ENCODE measurements at regions not wholly inside any gene's neighbourhood (a gene's known extent, or its start where the extent isn't known, plus 50 kb on each side); places are given as distances from the start of the nearest gene placed in this dataset.

GRCh38 chrX:115487608-115488007, 73.4 kb upstream of the PLS3 start:
- no peak overlapping the region for H2AFZ ChIP-seq (ENCODE audit: low read length)
- no peaks in the 10 kb centered on the region for H3K9me3 ChIP-seq (ENCODE audit: low read length)
- no peaks in the 10 kb centered on the region for H3K79me2 ChIP-seq (ENCODE audit: low read length)
- H3K9me2 ChIP-seq (replicated peaks; ENCODE audit: low read length) = no peaks in the 10 kb centered on the region
- H3K4me2 ChIP-seq (ENCODE audit: low read length) = no peak overlapping the region
- no peaks in the 10 kb centered on the region for H3K36me3 ChIP-seq (ENCODE audit: low read depth, low read length)
- intact Hi-C loops (cut with micrococcal nuclease) = no loop called here
- CTCF ChIA-PET = no interaction called here
- no peaks in the 10 kb centered on the region for H3F3A ChIP-seq (ENCODE audit: low read length, unreplicated experiment)
- H4K20me1 ChIP-seq (ENCODE audit: low read length) = no peaks in the 10 kb centered on the region
- H3K9ac ChIP-seq (ENCODE audit: low read length) = no peak overlapping the region
- POLR2A ChIA-PET (ENCODE audit: unreplicated experiment) = no interaction called here
- no peak overlapping the region for H3K4me3 ChIP-seq (ENCODE audit: low read length)
- no peaks in the 10 kb centered on the region for H3K4me1 ChIP-seq (ENCODE audit: insufficient read depth, low read length)
- no peaks in the 10 kb centered on the region for H3K27me3 ChIP-seq (ENCODE audit: low read length)
- TF ChIP-seq CTCF (conservative IDR thresholded peaks at IDR 0.05; ENCODE audit: low read depth, low read length) (no peak), EZH2phosphoT487 (IDR thresholded peaks at IDR 0.05; ENCODE audit: borderline replicate concordance, low read length) (no peak), EZH2 (IDR thresholded peaks at IDR 0.05; ENCODE audit: low read length, unreplicated experiment) (no peak)
- no peak for DNase-seq
- ATAC-seq = no peak
- no peak overlapping the region for H3K27ac ChIP-seq (ENCODE audit: low read length)
- no TSS peak for BruUV-seq (replicated peaks)

DNA sequence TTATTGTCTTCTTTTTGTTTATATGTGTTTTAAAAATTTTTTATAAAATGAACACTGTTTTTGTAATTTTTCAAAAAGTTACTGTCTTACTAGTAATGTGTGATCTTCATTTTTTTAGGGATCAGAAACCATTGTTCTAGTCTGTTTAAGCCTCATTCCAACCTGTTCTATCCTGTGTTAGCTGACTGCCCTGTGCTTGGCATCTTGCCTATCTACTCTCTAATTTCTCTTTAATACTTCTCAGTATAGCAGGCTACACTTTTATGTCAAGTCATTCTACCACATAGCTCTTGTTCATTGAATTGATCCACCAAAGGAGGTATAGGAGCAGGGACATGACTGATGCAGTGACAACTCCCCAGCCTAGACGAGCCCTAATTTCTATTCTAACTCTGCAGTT, 70.2 kb upstream of the PLS3 start:
- CTCF ChIA-PET = no interaction called here
- H3K36me3 ChIP-seq (ENCODE audit: low read depth, low read length) = no peaks in the 10 kb centered on the region
- no peaks in the 10 kb centered on the region for H4K20me1 ChIP-seq (ENCODE audit: low read length)
- H3K79me2 ChIP-seq (ENCODE audit: low read length) = no peaks in the 10 kb centered on the region
- DNase-seq = no peak
- H3K9me2 ChIP-seq (replicated peaks; ENCODE audit: low read length) = no peaks in the 10 kb centered on the region
- H3K27ac ChIP-seq (ENCODE audit: low read length) = no peak overlapping the region
- ATAC-seq = no peak
- H3K9me3 ChIP-seq (ENCODE audit: low read length) = no peaks in the 10 kb centered on the region
- H3K4me1 ChIP-seq (ENCODE audit: insufficient read depth, low read length) = peaks cover 8% of the 10 kb centered on the region
- no TSS peak for BruUV-seq (replicated peaks)
- no peaks in the 10 kb centered on the region for H3F3A ChIP-seq (ENCODE audit: low read length, unreplicated experiment)
- POLR2A ChIA-PET (ENCODE audit: unreplicated experiment) = no interaction called here
- H3K27me3 ChIP-seq (ENCODE audit: low read length) = no peaks in the 10 kb centered on the region
- no peak overlapping the region for H3K4me2 ChIP-seq (ENCODE audit: low read length)
- H3K4me3 ChIP-seq (ENCODE audit: low read length) = no peak overlapping the region
- TF ChIP-seq EZH2phosphoT487 (IDR thresholded peaks at IDR 0.05; ENCODE audit: borderline replicate concordance, low read length) = no peak
- TF ChIP-seq EZH2 (IDR thresholded peaks at IDR 0.05; ENCODE audit: low read length, unreplicated experiment) = no peak
- TF ChIP-seq CTCF (conservative IDR thresholded peaks at IDR 0.05; ENCODE audit: low read depth, low read length) = no peak
- no peak overlapping the region for H3K9ac ChIP-seq (ENCODE audit: low read length)
- H2AFZ ChIP-seq (ENCODE audit: low read length) = no peak overlapping the region
- intact Hi-C loops (cut with micrococcal nuclease) = no loop called here

GRCh38 chrX:115491766-115492165, 69.2 kb upstream of the PLS3 start:
- no peaks in the 10 kb centered on the region for H3K27me3 ChIP-seq (ENCODE audit: low read length)
- ATAC-seq = no peak
- no peak overlapping the region for H3K4me3 ChIP-seq (ENCODE audit: low read length)
- H3K79me2 ChIP-seq (ENCODE audit: low read length) = no peaks in the 10 kb centered on the region
- intact Hi-C loops (cut with micrococcal nuclease) = no loop called here
- DNase-seq = no peak
- no peaks in the 10 kb centered on the region for H3K9me2 ChIP-seq (replicated peaks; ENCODE audit: low read length)
- no peaks in the 10 kb centered on the region for H3K9me3 ChIP-seq (ENCODE audit: low read length)
- ChIA-PET POLR2A (ENCODE audit: unreplicated experiment) (no interaction called here), CTCF (no interaction called here)
- no peak overlapping the region for H3K9ac ChIP-seq (ENCODE audit: low read length)
- H3F3A ChIP-seq (ENCODE audit: low read length, unreplicated experiment) = no peaks in the 10 kb centered on the region
- TF ChIP-seq CTCF (conservative IDR thresholded peaks at IDR 0.05; ENCODE audit: low read depth, low read length) = no peak
- no peak for TF ChIP-seq EZH2phosphoT487 (IDR thresholded peaks at IDR 0.05; ENCODE audit: borderline replicate concordance, low read length)
- no peak for TF ChIP-seq EZH2 (IDR thresholded peaks at IDR 0.05; ENCODE audit: low read length, unreplicated experiment)
- BruUV-seq (replicated peaks) = no TSS peak
- H3K27ac ChIP-seq (ENCODE audit: low read length) = no peak overlapping the region
- H3K36me3 ChIP-seq (ENCODE audit: low read depth, low read length) = no peaks in the 10 kb centered on the region
- H2AFZ ChIP-seq (ENCODE audit: low read length) = no peak overlapping the region
- peaks cover 8% of the 10 kb centered on the region for H3K4me1 ChIP-seq (ENCODE audit: insufficient read depth, low read length)
- no peaks in the 10 kb centered on the region for H4K20me1 ChIP-seq (ENCODE audit: low read length)
- no peak overlapping the region for H3K4me2 ChIP-seq (ENCODE audit: low read length)

Data from PC-3 (cell line).